Lower leg skin (tissue), 3 donors: ENCODE measurements at regions not wholly inside any gene's neighbourhood (a gene's known extent, or its start where the extent isn't known, plus 50 kb on each side); places are given as distances from the start of the nearest gene placed in this dataset.

Source experiments
- CTCF ChIP-seq, 3 donors: fragments of 450-650 bp; IDR thresholded peaks; one replicate each; pipeline ENCODE4 v1.5.1; 2016; ENCODE audit warnings: antibody characterized with exemption in 3 of 3, mild to moderate bottlenecking in 3 of 3, moderate library complexity in 2 of 3
- POLR2A ChIP-seq, 2 donors: fragments of 450-650 bp; IDR thresholded peaks; one replicate each; pipeline ENCODE4 v1.6.1; 2016 to 2017; ENCODE audit warnings: antibody characterized with exemption in 2 of 2, mild to moderate bottlenecking in 1 of 2, moderate library complexity in 1 of 2

- TF ChIP-seq POLR2A (IDR thresholded peaks at IDR 0.05) (no peak), CTCF (IDR thresholded peaks at IDR 0.05) (no peak)
These were observed 91.3 kb downstream of the KATNIP start for GRCh38 chr16:27641260-27641659.
